GM19452 (cell line): ENCODE measurements at regions not wholly inside any gene's neighbourhood (a gene's known extent, or its start where the extent isn't known, plus 50 kb on each side); places are given as distances from the start of the nearest gene placed in this dataset.
"Not testable (repeated sequence)": the region's sequence is repeated elsewhere in the genome, so short reads cannot be mapped to it uniquely, and the experiment has no call there.

Experiments
- ATAC-seq: cut with Tn5 transposase; IDR thresholded peaks from one replicate; pipeline ENCODE4 v1.9.1; 2021; ENCODE audit not compliant: unreplicated experiment

DNA sequence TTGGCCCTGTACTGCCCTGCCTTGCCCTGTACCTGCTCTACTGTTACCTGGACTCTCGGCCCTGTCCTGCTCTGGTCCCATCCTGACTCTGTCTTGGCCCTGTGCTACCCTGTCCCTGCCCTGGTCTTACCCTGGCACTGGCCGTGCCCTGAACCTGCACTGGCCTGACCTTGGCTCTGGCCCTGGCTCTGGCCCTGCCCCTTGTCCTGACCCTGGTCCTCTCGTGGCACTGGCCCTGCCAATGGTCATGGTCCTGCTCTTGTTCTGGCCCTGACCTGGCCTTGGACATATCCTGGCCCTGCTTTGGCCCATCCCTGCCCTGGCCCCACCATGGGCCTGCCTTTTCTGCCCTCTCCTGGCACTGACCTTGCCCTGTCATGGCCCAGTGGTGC is 251.3 kb downstream of the TP53TG3F start:
- ATAC-seq, result not testable (repeated sequence)

DNA sequence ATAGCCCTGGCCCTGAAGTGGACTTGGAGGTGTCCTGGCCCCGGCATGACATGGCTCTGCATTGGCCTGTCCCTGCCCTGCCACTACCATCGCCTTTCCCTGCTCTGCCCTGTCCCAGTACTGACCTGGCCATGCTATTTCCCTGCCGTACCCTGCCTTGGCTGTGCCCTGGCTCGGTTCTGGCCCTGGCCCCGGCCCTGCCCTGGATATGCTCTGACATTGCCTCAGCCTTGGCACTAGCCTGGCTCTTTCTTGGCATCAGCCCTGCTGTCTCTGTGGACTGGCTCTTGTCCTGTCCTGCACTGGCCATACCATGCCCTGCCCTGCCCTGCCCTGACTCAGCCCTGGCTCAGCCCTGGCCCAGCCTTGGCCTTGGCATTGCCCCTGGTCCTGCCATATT is 252.2 kb downstream of the TP53TG3F start:
- ATAC-seq, result not testable (repeated sequence)

DNA sequence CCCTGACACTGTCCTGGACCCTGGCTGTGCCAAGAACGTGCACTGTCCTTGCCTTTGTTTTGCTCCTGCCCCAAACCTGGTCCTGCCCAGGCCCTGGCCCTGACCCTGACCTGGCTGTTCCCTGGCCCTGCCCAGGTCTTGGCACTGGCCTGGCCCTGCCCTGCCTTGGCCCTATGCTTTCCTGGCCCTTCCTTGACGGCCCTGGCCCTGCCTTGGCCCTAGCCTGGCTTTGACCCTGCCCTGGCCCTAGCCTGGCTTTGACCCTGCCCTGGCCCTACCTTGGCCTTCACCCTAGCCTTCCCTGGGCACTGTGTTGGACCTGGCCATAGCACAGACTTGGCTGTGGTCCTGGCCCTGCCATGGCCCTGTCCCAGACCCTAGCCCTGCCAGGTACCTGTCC is 252.9 kb downstream of the TP53TG3F start:
- ATAC-seq, result not testable (repeated sequence)

DNA sequence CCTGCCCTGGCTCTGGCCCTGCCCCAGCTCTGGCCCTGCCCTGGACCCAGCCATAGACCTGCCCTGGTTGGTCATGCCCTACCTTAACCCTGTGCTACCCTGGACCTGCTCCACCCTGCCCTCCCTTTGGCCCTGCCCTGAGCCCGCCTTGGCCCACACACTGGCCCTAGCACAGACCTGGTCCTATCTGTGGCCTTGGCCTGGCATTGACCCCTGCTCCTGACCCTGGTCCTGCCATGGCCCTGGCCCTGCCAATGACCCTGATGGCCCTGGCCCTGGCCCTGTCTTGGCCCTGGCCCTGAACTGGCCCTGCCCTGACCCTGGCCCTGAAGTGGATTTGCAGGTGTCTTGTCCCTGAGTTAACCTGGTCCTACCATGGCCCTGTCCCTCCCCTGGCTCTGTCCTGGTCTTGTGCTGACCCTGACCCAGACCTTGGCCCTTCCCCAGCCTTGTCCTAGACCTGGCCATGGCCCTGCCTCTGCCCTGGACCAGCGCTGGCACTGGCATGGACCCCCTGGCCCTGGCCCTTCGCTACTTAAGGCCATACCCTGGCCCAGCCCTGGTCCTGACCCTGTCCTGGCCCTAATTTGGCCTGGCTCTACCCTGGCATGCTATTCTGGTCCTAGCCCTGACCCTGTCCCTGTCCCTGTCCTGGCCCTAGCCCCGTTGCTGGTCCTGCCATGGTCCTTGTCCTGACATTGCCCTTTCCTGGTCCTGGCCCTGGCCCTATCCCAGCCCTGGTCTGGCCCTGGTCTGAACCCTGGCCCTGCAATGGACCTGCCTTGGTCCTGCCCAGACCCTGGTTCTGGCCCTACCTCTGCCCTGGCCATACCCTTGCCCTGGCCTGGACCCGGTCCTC is 253.7 kb downstream of the TP53TG3F start:
- ATAC-seq, result not testable (repeated sequence)

DNA sequence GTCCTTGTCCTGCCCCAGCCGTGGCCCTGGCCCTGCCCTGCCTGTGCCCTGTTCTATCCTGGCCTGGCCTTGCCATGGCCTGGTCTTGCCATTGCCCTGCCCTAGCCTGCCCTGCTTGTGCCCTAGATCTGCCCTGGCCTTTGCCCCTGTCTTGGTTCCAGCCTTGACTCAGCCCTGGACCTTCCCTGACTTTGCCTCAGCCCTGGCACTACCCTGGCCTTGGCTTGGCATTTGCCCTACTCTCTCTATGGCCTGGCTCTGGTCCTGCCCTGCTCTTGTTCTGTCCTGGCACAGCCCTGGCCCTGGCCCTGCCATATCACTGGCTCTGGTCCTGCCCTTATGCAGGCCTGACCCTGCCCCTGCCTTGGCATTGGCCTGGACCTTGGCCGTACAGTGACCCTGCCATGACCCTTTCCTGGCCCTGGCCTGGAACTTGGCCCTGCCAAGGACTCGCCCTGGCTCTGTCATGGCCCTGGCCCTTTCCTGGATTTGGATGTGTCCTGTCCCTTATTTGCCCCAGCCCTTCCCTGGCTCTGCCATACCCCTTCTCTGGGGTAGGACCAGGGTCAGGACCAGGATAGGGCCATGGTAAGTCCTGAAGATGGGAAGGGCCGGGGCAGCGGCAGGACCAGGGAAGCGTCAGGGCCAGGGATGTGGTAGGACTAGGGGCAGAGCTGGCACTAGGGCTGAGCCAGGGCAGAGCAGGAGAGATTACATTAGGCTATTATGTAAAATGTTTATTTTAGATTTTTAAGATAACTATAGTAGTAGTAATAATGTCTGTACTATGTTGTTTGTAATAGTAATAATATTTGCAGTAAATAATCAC is 254.5 kb downstream of the TP53TG3F start:
- ATAC-seq, result not testable (repeated sequence)

DNA sequence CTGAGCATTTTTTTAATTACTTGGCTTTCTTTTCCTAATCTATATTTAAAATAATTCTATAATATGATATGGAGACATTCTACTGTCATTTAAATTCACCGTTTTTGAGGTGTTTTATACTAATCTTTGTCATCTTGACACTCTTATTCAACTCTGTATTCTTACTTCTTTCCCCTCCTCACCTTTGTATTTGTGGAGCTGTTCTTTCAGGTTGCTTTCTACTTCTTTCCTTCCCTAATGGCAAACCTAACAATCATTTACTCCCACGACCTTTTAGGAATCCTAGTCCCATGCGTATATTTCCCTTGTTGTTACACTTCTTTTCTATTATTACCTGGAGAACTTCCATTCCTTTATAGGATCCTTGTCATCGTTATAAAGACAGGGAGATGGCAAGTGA is 271.8 kb downstream of the TP53TG3F start:
- ATAC-seq, result not testable (repeated sequence)

DNA sequence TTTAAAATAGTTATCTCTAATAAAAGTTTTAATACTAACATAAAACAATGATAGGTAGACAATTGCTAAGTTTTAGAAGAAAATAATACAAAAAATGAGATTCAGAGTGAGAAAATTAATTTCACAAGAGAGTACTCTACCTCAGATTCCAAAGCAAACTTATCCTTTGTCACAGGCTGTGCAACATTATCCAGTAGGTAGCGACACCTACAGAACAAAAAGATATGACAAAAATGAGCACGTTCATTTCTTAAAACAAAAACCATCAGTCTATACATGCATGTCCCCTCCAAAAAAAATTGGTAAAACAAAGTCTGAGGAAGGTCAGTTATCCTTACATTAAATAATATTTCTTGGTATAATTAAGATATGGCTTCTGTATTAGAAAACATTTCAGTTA is 275.2 kb downstream of the TP53TG3F start:
- ATAC-seq, result not testable (repeated sequence)

DNA sequence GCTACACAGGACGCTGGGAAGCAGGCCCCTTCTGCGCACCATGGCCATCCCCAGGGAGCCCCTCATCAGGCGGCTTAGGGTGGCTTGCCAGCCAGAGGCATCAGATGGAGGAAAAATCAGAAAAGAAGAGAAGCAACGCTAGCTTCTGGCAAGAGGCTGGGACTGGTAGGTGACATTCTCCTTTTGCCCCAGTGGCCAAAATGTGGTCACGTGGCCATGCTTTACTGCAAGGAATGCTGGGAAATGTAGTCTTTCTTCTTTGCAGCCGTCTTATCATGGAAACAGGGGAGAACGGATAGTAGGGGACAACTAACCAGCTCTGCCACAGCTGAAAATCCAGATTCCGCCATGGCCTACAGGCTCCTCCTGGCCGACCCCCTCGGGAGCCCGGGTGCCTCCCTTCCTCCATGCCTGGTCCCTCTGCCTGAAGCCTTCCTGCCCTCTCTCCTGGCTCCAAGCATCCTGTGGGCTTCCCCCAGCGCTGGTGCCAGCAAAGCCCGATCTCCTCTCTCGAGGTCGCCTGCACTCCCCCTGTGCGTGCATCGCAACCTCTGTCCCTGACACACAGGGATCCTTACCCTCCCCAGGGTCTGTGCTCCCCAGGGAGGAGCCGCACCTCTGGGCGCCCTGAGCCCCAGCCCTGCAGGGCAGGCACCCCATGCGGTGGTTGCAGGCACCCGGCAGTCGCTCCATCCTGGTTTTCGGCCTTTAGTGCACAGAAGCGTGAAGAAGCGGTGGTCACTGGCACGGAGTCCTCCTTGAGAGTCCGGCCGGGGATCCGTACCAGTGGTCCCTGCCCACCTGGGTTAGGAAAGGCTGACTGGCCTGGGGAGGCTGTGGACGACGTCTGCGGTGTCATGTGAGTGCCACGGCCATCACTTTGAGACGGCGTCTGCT is 307.7 kb downstream of the TP53TG3F start:
- not testable (repeated sequence) for ATAC-seq

DNA sequence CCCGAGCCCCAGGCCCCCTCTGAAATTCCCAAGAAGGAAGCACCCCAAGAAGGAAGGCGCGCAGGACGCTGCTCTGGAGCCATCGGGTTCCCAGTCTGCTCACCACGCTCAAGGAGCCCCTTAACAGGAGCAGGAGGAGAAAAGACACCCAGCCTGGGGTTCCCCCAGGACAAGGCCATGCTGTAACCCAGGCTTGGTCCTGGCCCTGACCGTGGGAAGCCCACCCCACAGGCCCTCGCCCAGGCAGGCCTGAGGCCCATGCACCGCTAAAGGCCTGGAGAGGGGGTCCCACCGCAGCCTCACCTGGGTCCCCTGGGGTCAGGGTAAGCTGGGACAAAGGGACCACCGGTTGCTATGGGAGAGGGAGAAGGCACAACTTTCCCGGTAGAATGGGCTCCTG is 309.3 kb downstream of the TP53TG3F start:
- not testable (repeated sequence) for ATAC-seq

DNA sequence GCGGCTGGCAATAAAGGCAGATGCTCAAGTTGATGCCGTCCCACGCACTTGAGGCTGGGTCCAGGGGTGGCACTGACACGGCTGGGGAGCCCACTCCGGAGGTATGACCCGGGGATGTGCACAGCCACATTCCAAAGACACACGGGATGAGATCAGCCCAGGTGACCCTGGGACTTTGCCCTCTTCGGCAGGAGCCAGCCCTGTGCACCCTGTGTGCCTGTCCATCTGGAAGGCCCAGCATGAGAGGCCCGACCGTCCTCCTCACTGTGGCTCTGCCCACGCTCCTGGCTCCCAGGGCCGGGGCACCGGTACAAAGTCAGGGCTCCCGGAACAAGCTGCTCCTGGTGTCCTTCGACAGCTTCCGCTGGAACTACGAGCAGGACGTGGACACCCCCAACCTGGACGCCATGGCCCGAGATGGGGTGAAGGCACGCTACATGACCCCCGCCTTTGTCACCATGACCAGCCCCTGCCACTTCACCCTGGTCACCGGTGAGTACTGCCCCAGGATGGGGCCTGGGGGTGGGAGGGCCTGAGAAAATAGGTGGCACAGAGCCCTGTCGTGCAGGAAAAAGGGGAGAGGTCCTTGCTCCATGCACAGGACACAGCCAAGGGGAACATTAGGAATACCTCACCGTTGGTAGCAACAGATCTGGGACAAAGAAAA is 309.9 kb downstream of the TP53TG3F start:
- not testable (repeated sequence) for ATAC-seq

DNA sequence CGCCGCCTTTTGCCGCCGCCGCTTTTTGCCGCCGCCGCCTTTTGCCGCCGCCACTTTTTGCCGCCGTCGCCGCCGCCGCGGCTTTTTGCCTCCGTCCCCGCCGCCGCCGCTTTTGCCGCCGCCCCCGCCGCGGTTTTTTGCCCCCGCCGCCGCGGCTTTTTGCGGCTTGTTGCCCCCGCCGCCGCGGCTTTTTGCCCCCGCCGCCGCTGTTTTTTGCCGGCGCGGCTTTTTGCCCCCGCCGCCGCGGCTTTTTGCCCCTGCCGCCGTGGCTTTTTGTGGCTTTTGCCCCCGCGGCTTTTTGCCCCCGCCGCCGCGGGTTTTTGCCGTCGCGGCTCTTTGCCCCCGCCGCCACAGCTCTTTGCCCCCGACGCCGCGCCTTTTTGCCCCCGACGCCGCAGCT is 311.1 kb downstream of the TP53TG3F start:
- ATAC-seq, result not testable (repeated sequence)

DNA sequence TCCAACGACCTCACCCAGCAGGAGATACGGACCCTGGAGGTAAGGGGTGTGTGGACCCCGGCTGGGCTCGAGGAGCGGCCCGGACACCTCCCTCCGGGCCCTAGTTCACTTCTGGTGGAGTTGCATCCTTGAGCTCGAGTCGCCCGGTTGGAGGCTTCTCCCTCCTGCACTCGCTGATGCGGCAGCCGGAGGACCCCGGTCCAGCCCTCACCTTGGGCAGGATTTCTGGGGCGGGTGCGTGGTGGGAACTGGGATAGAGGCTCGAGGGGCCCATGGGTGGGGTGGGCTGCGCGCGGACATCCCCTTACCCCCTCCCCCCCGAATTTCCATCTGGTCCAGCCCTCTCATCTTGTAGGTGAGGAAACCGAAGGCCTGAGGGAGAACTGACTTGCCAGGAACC is 311.8 kb downstream of the TP53TG3F start:
- not testable (repeated sequence) for ATAC-seq

DNA sequence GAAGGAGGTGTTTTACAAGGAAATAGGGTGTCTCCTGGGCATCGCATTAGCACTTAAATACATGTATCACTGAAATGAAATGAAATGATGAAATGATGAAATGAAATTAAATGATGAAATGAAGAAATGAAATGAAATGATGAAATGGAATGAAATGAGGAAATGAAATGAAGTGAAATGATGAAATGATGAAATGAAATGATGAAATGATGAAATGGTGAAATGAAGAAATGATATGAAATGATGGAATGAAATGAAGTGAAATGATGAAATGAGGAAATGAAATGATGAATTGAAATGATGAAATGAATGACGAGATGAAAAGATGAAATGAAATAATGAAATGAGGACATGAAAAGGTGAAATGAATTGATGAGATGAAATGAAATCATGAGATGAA is 314.6 kb downstream of the TP53TG3F start:
- not testable (repeated sequence) for ATAC-seq

DNA sequence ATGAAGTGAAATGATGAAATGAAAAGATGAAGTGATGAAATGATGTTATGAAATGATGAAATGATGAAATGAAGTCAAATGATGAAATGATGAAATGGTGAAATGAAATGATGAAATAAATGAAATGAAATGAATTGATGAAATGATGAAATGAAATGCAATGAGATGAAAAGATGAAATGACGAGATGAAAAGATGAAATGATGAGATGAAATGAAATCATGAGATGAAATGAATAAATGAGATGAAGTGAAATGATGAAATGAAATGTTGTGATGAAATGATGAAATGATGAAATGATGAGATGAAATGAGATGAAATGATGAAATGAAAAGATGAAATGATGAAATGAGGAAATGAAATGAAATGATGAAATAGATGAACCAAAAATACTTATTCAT is 315.3 kb downstream of the TP53TG3F start:
- ATAC-seq, result not testable (repeated sequence)

DNA sequence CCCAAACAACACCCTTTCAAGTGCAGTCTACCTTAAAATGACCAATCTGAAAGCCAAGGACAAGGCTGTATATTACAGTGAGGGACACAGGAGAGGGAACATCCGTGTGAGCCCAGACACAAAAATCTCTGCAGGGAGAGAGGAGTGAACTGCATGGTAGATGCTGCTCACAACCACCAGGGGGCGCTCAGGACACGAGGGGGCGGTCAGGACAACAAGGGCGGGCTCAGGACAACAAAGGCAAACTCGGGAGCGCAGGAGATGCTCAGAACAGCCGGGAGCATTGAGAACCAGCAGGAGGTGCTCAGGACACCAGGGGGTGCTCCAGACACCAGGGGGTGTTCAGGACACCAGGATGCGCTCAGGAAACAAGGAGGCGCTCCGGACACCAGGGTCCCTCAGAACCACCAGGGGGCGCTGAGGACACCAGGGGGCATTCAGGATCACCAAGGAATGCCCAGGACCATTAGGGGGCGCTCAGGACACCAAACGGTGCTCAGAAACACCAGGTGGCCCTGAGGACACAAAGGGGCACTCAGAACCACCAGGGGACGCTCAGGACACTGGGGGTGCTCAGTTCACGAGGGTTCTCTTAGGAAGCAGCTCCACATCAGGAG is 357.0 kb downstream of the TP53TG3F start:
- not testable (repeated sequence) for ATAC-seq

DNA sequence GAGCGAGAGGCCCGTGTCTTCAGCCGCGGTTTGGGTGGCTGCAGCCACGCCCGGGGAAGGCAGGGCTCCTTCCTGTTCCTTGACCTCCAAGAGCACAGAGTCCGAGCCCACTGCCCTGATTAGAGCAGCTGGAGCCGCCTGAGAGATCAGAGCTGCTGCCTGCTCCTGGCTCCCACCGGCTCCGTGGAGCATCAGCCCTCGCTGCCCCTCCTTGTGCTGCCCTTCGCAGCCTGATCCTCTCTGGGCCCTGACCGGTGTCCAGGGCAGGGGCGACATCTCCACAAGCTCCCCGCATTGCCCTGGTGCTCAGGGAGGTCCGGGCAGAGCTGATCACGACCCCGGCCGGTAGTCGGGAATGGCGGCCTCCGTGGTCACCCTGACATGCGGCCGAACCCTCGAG is 365.3 kb downstream of the TP53TG3F start:
- not testable (repeated sequence) for ATAC-seq

DNA sequence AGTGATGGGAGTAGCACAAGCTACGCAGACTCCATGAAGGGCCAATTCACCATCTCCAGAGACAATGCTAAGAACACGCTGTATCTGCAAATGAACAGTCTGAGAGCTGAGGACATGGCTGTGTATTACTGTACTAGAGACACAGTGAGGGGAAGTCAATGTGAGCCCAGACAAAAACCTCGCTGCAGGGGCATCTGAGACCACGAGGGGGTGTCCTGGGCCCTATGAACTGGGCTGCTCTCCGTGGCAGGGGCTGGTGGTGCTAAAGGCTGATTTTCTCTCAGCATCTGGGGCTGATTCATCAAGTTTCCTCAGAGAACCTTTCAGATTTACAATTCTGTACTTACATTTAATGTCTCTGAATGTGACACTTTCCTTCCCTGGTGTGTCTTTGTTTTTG is 368.1 kb downstream of the TP53TG3F start:
- ATAC-seq, result not testable (repeated sequence)

DNA sequence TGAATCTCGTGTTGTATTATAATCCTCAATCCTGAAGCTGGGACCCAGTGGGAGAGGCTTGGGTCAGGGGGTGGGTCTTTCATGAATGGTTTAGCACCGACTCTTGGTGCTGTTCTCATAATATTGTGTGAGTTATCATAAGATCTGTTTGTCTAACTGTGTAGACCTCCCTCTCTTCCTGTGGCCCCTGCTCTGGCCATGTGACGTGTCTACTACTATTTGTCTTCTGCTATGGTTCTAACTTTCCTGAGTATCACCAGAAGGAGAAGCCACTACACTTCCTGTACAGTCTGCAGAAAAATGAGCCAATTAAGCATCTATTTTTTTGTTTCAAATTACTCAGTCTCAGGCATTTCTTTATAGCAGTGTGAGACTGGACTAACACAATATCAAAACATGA is 379.7 kb downstream of the TP53TG3F start:
- not testable (repeated sequence) for ATAC-seq

DNA sequence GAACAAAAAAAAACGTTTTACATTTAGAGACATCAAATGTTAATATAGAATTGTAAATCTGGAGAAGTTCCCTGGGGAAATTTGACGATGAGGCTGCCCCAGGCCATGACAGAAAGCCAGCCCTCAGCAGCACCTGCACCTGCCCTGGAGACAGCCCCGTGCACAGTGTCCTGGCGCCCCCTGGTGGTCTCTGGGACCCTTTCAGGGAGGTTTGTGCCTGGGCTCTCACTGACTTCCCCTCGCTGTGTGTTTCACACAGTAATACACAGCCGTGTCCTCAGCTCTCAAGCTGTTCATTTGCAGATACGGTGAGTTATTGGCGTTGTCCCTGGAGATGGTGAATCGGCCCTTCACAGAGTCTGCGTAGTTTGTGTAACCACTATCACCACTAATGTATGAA is 385.1 kb downstream of the TP53TG3F start:
- ATAC-seq, result not testable (repeated sequence)
